T1000 (cell line): ENCODE measurements at regions not wholly inside any gene's neighbourhood (a gene's known extent, or its start where the extent isn't known, plus 50 kb on each side); places are given as distances from the start of the nearest gene placed in this dataset.

Source experiments
- DNase-seq: peaks from one replicate; lab custom pipeline; 2025; ENCODE audit warnings: mixed read lengths; lab: John Stamatoyannopoulos, UW

DNA sequence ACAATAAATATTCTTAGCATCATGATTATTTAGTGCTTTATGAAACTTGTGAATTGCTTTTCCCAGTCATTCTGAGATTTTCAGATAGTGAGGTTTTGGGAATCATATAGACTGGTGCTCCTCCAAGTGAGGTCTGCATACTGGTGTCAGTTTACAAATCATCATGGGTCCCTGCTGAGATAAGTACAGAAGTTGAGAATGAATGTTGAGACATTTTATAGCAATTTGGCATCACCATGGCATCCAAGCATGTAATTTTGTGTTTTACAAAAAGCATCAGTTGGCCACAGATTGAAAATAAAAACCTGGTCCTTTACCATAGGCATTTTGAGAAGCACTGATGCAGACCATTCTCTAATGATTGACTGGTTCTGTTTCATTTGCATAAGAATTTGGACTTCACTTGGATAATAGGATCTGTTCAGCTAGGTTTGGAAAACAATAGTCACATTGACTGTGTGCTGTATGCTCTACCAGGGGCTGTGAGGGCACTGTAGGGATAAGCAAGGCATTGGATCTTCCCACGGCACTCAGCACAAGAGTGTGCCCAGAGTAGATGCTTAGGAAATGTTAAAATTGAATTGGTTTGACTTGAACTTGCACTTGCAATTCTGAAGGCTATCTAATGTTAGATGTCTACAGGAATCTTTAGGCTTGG lies 79.0 kb upstream of the JUN start:
- DNase-seq: no peak

DNA sequence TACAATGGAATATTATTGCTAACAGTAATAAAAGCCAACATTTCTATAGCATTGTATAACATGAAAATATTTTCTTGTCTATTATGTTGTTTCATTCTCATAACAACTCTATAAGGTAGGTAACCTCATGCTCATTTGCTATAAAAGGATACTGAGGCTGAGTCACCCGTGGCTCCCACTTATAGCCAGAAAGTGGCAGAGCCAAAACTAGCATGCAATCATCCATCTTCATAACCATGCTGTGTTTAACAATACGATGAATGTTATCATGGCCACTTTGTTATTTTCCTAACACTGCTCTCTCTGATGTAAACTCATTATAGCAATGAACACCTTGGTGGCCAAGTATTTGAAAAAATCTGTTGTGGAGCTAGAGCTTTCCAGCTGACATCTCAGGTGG lies 80.8 kb upstream of the JUN start:
- DNase-seq: no peak

DNA sequence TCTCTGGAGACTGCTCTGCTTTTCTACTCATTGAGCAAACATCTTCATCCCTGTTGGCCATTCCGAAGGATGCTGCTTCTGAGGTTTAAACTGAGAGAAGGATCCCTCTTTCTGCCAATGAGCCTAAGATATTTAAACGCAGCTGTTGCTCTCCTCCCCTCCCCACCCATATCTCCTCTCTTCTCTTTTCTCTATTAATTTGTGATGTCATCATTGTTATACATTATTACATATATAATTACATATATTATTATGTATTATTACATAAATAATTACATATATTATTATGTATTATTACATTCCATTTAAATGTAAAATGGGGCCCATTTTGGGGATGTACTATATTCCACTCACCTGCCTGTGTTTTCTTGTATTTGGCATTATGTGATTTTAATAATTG lies 82.7 kb upstream of the JUN start:
- no peak for DNase-seq

DNA sequence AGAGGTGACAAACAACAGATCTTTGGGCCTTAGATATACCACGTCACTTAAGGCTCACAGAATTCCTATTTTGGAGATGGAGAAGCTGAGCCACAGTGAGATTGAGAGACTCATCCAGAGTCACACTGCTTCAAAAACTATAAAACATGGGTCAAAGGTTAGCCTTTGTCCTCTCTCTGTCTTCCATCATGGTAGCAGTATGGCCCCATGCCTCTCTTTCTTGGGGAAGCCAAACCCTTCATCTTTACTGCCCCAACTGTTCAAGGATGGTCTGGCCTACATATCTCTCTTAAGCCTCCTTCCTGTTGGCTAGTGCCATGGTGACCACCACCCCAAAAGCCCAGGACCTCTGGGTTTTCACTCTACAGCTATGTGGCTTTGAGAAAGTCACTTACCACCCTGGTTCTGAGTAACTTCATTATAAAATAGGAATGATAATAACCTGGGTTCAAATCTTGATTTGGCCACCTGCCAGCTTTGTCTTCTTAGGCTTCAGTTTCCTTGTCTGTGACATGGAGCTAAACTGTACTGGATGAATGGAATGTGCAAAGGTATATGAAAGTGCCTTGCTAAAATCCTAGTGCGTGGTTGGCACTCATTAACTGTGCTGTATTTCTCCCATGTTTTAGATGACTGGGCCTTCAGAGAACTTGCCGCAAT lies 85.9 kb upstream of the JUN start:
- DNase-seq: no peak

DNA sequence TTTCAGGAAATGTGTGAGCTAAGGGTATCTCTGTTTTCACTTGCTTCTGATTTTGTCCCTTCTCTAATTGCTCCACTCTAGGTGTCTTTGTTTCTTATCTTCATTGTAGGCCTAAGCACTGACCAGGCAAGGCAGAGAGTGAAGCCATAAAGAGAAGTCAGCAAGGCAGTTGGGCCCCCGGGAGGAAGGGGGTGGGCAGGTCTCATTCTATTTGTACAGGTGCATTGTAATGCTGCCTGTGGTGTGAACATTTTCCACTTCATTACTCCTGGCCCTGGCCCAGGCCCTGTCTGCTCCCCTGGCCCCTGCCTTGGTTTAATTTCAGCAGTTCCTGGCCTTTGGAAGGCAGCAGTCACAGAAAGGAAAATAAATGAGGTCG lies 86.4 kb upstream of the JUN start:
- no peak for DNase-seq

DNA sequence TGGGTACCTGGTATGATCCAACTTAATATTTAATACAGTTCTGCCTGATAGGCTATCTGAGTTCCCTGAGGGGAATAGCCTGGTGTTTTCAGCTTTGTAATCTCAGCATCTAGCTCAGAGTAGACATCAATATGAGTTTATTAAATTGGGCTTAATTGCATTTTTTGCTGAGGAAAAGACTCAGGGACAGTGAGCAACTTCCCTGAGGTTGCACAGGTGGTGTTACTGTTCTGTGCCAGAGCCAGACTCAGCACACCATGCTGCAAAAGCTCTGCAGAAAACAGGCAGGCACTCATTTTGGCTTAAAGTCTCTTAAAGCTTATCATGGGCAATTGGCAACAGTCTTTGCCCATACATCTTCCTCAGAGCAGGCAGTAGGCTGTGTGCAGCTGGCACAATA lies 90.5 kb upstream of the JUN start:
- DNase-seq: no peak

DNA sequence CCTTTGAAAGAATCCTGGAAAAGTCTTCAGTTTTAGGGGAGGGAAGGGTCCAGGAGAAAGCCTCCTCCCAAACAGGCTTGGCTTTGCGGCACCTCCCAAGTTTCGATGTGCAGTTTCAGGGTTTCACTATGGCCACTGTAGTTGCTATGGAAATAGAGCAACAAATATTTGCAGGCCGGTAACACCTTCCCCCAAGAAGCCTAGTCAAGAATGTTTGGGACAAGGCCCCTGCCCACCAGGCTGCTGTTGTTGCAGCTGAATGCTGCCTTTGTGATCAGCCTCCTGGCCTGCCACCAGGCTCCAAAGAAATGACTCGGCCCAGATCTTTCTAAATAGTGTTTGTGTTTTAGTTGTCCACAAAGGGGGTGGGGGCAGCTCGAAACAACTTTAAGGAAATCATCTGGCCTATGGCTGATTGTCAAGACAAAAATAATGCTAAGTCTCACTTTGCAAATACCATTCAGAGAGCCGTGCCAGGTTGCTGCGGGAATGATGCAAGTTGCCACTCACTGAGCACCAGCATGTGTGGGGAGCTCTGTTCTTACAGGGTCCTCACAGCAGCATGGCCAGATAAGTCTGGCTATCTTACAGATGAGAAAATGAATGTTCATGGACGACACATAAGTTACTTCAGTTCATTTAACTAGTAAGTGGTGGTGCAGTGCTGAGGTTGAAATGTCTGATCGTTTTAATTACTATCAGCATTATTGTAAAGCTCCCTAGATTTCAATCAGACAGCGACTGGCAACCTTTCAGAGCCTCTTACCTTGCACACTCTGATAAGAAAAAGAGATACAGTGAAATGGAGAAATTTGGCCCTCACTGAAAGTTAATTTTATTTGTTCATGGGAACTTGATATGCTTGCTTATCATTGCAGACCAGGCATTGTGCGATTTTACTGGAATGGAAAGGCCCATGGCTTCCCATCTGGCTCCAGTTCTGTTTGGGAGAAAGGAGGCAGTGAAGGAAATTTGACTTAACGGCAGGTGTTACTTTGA lies 91.2 kb upstream of the JUN start:
- peak; percentile 9 for DNase-seq

DNA sequence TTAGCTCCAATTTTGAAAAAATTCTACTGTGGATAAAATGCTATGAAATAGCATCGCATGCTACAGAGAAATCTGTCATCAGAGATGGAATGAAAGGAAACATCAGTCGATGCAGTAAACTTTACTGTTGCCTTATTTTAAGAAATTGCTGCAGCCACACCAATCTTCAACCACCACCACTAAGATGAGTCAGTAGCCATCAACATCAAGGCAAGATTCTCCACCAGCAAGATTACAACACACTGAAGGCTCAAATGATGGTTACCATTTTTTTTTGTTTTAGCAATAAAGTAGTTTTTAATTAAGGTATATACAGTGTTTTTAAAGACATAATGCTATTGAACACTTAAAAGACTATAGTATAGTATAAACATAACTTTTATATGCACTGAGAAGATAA lies 95.6 kb upstream of the JUN start:
- no peak for DNase-seq

DNA sequence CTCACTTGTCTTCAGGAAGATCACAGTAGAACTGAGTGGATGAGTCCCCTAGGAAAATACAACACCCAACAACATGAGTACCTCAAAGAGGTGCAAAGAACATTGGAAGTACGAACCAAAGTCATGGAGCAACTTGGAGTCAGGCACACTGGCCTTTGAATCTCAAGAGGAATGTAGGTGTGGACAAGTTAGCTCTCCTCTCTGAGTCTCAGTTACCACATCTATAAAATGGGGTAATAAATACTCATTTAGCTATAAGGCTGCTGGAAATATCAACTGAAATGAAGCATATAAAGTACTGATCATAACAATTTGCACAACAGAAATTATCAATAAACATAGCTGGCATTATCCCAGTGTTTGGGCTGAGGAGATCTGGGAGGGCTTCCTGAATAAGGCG lies 96.7 kb upstream of the JUN start:
- no peak for DNase-seq

DNA sequence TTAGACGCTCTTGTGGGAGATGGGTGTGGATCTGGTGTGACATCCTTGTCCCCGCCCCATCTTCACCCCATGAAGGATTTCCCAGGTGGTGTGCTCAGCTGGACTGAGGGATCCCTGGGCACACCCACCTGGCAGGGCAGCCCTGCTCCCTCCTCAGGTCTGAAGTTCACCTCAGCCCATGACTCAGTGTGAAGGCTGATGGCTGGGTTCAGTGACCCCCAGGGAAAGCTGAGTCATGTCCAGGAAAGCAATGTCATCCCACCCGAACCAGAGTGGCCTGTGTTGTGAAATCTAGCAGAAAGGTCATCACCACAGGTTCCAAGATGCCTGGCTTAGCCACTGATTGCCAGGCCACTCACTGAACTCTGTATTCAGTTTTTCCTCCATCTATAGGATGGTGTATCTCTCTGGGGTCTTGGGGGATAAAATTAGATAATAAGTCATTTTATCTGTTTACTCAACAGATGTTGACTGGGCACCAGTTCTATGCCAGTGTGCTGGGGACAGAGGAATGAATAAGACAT lies 97.7 kb upstream of the JUN start:
- DNase-seq: peak; percentile 39

DNA sequence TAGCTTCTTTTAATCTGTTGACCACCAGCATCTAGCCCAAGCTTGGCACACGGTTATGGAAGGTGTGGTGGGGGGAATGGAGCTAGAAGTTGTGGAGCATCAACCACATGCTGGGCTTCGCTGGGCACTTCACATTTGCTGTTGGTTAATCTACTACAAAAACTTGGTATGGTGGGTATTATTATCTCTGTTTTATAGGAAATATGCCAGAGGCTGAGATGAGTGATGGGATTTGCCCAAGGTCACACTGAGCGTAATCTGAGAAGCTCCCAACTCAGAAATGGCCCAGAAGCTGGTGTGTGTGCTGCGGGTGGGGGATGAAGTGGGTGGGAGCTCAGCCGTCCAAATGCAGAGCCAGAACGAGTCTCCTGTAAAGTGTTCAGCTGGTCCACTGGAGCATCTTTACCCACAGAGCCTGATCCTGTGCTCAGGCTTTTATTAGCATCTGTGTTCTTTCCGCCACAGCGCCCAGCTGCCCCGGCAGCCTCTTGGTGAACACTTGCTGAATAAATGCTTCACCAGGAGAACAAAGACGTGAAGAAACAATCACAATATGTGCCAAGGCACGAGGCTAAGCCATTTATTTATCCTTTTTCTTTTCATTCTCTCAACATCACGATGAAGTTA lies 98.6 kb upstream of the JUN start:
- DNase-seq: no peak

DNA sequence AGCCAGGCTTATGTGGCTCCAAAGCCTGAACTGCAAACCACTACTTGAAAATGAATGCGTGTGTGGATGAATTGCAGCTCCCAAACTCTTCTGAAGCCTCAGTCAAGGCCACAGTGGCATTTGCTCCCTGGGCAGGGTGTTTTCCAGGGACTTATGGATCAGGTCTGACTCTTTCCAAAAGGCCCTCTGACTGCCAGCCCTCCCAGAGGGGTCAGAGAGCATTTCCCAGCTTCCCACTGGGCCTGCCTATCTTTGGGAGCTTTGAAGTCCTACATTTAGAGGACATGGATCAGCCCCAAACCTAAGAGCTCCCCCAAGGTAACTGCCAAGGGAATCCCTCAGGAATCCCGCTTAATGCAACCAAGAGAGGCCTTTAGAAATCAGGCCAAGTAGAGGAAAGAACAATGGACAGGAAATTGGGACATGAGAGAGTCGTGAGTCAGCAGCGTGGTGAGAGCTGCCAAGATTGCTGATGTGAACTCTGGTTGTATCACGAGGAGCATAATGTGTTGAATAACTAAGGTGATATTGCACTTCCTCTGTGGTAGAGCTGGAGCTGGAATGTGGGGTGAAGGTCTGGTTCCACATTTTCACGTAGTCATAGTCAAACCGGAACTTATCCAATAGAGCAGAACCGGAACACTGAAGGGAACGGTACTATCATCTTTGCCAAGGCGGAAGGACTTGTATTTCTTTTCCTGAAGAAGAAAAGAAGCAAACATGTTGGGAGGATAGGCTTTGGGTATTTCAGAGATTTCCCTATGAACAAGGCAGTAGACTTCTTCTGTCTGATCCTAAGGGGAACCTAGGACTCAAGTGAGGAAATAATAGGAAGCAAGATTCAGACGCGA lies 99.4 kb upstream of the JUN start:
- peak; percentile 38 for DNase-seq

DNA sequence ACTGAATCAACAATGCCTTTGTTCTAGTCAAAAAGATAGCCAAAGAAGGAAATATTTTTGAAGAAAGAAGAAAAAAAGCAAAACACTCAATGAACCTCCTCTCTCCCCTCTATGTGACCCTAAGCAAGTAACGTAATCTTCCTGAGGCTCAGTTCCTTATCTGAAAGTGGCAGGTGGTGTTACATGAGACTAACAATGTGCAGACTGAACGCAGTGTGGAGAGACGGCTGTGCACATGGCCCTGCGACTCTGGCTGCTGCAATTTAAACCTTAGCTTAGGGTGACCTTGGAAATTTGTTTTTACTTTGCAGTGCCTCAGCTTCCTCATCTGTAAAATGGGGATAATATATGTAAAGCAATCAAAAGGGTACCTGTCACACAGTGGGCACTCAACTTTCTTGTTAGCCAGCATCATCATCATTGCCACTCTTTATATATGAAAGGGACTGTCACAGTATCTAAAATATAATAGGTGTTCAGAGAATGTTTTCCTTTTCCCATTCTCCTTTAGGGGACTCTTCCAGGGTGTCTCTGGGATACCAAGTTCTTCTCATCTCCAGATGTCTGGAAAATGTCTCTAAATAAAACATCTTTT lies 100.1 kb upstream of the JUN start:
- DNase-seq: no peak

DNA sequence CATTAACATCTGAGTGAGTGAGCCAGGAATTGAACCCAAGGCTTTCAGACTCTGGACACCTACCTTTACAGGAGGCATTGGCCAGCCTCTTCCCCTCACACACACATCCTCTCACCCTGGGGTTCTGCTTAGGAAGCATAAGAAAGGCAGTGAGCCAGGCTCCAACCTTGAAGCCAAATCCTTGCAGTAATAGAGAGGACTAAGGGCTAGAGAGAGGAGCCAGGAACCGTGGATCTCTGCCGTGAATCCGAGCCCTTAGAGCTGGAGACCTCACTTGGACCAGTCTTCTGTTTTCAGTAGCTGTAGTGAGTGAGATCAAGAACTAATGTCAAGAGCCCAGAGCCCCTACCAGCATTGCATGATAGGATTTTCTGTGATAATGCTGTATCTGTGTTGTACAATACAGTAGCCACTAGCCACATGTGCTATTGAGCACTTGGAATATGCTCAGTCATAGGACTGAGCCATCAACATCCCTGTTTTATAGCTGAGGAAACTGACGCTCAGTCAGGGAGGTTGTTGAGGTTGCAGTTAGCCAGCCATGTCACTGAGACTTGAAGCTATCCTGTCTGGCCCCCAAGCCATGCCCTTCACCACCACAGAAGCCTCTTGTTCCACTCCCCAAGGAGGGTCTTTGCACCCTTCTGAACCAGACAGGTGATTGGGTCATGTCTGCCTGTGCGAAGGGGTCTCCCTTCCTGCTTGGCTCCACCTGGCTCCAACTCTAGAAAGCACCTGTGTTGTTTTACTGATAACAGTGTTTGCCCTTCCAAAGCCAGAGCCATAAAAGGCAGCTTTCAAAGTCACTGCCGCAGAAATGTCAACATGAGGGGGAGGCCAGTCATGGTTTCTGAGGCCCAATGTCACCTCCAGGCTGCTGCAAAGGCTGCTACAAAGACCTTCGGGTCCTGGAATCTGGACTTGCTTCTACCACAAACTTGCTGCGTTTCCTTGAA lies 101.1 kb upstream of the JUN start:
- DNase-seq: no peak

DNA sequence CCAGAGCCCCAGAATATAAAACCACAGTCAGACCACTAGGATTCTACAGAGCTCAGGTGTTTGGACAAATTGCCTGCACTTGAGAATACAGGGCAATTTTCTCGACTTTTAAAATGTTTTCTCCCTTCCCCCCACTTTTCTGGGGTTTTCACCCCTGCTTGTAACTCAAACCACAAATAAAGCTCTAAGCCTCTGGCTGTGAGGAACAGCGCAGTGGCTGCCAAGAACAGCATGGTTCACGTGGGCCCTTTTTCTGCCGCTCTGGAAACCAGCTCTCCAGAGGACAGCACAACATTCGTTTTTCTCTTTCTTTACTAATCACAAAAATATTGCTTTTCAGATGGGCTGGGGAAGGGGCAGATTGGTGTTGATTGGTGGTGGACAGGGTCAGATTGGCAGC lies 102.2 kb upstream of the JUN start:
- DNase-seq: no peak

DNA sequence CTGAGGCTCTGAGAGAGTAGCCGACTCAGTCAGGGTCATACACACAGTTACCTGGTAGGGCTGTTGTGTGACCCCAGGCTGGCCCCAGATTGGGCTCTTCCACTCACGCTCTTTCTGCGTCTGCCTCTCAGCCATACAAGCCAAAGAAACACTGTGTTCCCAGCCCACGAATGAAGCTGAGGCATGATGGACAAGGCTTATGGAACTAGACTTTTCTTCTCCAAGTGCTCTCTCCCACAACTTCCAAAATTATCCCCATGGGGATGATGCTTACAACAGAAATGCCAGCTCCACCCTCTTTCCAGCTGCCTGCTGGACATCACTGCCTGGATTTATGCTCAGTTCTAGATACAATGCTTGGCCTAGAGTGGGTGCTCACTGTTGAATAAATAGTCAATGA lies 102.8 kb upstream of the JUN start:
- no peak for DNase-seq

DNA sequence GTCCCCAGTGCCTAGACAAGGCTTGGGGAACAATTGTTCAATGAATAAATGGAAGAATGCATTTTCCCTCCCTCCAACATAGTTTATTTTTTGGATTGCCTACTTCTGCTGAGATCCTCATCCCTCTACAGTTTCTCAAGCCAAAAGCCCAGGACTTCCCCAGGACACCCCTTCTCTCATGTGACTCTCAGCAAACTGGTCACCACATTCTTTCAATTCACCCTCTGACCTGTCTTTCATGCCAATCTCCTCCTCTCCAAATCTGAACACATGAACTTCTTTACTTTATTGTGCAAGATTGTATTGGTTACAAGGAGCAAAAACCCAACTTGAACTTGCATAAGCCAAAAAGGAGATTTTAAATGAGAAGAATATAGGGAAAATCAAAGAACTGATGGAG lies 103.2 kb upstream of the JUN start:
- DNase-seq: no peak

DNA sequence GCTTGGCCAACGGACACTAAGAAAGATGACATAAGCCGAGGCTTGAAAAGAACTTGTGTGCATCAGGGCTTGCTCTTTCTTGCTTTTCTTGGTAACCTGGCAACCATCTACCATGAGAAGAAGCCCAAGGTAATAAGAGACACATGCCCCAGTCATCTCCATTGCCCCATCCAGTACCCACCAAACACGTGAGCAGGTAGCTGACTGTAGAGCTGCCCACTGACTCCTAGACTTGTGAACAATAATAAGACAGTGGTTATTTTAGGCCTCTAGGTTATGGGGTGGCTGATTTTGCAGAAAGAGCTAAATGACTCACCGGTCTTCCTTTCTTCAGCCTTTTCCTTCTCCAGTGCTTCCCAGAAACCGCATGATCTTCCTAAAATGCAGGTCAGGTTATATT lies 105.0 kb upstream of the JUN start:
- DNase-seq: no peak

DNA sequence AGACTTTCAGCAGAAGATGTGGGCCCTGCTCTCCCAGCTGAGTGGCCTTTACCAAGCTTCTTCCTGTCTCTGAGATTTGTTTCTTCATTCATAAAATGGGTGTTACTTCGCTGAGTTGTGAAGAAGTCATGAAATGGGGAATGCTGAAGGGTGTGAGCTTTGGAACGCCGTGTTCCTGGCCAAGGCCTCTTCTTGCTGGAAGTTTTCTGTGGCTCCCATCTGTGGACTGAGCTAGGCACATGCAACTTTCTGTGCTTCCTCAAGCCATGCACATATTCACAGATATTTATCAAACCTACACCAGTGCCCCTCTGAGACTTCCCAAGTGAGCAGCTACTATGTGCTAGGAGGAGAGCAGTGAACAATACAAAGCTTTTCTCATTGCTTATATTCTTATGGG lies 106.3 kb upstream of the JUN start:
- DNase-seq: no peak

DNA sequence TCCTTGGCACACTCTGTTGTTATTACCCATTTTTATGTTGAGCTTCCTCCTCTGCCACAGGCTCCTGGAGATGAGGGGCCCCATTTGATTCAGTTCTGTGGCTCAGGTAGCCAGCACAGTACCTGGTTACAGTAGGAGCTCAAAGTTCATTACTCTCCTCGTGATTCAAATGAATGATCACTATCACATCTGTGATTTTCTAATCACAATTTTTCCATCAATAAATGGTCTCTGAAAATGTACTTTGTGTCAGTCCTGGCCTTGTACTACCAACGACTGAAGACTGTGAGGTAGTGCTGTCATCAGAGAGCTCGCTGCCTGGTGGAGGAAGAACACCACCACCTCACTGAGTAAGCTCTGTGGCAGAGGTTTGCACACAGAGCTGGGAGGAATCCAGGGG lies 106.8 kb upstream of the JUN start:
- no peak for DNase-seq
